H9 (cell line): ENCODE measurements at regions not wholly inside any gene's neighbourhood (a gene's known extent, or its start where the extent isn't known, plus 50 kb on each side); places are given as distances from the start of the nearest gene placed in this dataset.

Experiments
- DNase-seq: peaks from one replicate; pipeline ENCODE4 v3.0.0-alpha.2; 2017
- H2AFZ ChIP-seq: one replicate; pipeline ENCODE4 v1.6.1; 2013; ENCODE audit warnings: mild to moderate bottlenecking, low read length, control low read depth, moderate library complexity
- H2AK5ac ChIP-seq: 2 replicates; pipeline ENCODE4 v1.6.1; 2013; ENCODE audit warnings: low read length, control low read depth, mixed read lengths; ENCODE audit not compliant: insufficient read length
- H2BK120ac ChIP-seq: one replicate; pipeline ENCODE4 v1.6.1; 2013; ENCODE audit warnings: low read depth, mild to moderate bottlenecking, low read length, control low read depth, inconsistent platforms; ENCODE audit not compliant: poor library complexity, severe bottlenecking
- H2BK12ac ChIP-seq: 2 replicates; pipeline ENCODE4 v1.6.1; 2013; ENCODE audit warnings: low read length, control low read depth, mixed read lengths, low read depth; ENCODE audit not compliant: insufficient read length
- H2BK15ac ChIP-seq: 2 replicates; pipeline ENCODE4 v1.6.1; 2013; ENCODE audit warnings: low read depth, low read length, control low read depth
- H2BK20ac ChIP-seq: one replicate; pipeline ENCODE4 v1.6.1; 2013; ENCODE audit warnings: low read depth, mild to moderate bottlenecking, low read length, control low read depth, inconsistent platforms; ENCODE audit not compliant: poor library complexity, severe bottlenecking
- H2BK5ac ChIP-seq: 2 replicates; pipeline ENCODE4 v1.6.1; 2013; ENCODE audit warnings: low read length, control low read depth, mixed read lengths; ENCODE audit not compliant: insufficient read length
- H3K14ac ChIP-seq: 2 replicates; pipeline ENCODE4 v1.6.1; 2013; ENCODE audit warnings: low read length, control low read depth; ENCODE audit not compliant: insufficient read depth
- H3K18ac ChIP-seq: 2 replicates; pipeline ENCODE4 v1.6.1; 2013; ENCODE audit warnings: low read depth, mild to moderate bottlenecking, mixed read lengths, low read length, control low read depth; ENCODE audit not compliant: insufficient read length
- H3K23ac ChIP-seq: 2 replicates; pipeline ENCODE4 v1.6.1; 2013; ENCODE audit warnings: low read length, control low read depth, mixed read lengths, low read depth; ENCODE audit not compliant: insufficient read length
- H3K23me2 ChIP-seq: 2 replicates; pipeline ENCODE4 v1.6.1; 2013; ENCODE audit warnings: low read depth, mild to moderate bottlenecking, mixed read lengths, low read length, control low read depth; ENCODE audit not compliant: insufficient read length, poor library complexity, severe bottlenecking
- H3K27ac ChIP-seq: 2 replicates; pipeline ENCODE4 v1.5.1; 2013; ENCODE audit warnings: low read length, control low read depth, mixed read lengths, low read depth; ENCODE audit not compliant: insufficient read length
- H3K27me3 ChIP-seq: 2 replicates; pipeline ENCODE4 v1.6.1; 2013; ENCODE audit warnings: low read length, control low read depth, inconsistent platforms; ENCODE audit not compliant: insufficient read depth
- H3K4ac ChIP-seq: 2 replicates; pipeline ENCODE4 v1.6.1; 2013; ENCODE audit warnings: low read depth, mild to moderate bottlenecking, control low read depth, inconsistent platforms, low read length, moderate library complexity
- H3K4me1 ChIP-seq: 2 replicates; pipeline ENCODE4 v1.6.1; 2013; ENCODE audit warnings: low read length, control low read depth, inconsistent platforms; ENCODE audit not compliant: insufficient read depth
- H3K4me2 ChIP-seq: 2 replicates; pipeline ENCODE4 v1.6.1; 2013; ENCODE audit warnings: low read length, control low read depth, mixed read lengths; ENCODE audit not compliant: insufficient read length, insufficient read depth
- H3K56ac ChIP-seq: 2 replicates; pipeline ENCODE4 v1.6.1; 2013; ENCODE audit warnings: low read depth, mild to moderate bottlenecking, mixed read lengths, low read length, control low read depth; ENCODE audit not compliant: insufficient read length
- H3K79me1 ChIP-seq: 2 replicates; pipeline ENCODE4 v1.6.1; 2013; ENCODE audit warnings: low read depth, mild to moderate bottlenecking, moderate library complexity, low read length, control low read depth, inconsistent platforms; ENCODE audit not compliant: insufficient read depth, poor library complexity, severe bottlenecking
- H3K79me2 ChIP-seq: 2 replicates; pipeline ENCODE4 v1.6.1; 2013; ENCODE audit warnings: low read length, control low read depth, inconsistent platforms; ENCODE audit not compliant: insufficient read depth
- H3K9ac ChIP-seq: 2 replicates; pipeline ENCODE4 v1.6.1; 2013; ENCODE audit warnings: low read length, control low read depth, mixed read lengths; ENCODE audit not compliant: insufficient read length; ENCODE audit errors: extremely low read depth
- H3K9me3 ChIP-seq: one replicate; pipeline ENCODE4 v1.6.1; 2013; ENCODE audit warnings: low read depth, low read length, inconsistent platforms; ENCODE audit not compliant: control insufficient read depth
- H3T11ph ChIP-seq: one replicate; pipeline ENCODE4 v1.6.1; 2013; ENCODE audit warnings: mild to moderate bottlenecking, low read length, control low read depth, inconsistent platforms
- H4K20me1 ChIP-seq: one replicate; pipeline ENCODE4 v1.6.1; 2013; ENCODE audit not compliant: control insufficient read depth, insufficient read length, insufficient read depth
- H4K5ac ChIP-seq: 2 replicates; pipeline ENCODE4 v1.6.1; 2013; ENCODE audit warnings: low read depth, mild to moderate bottlenecking, mixed read lengths, low read length, control low read depth; ENCODE audit not compliant: insufficient read length
- H4K8ac ChIP-seq: replicated peaks from 2 replicates; pipeline ENCODE4 v1.6.1; 2013; ENCODE audit warnings: low read length, control low read depth, mixed read lengths, low read depth; ENCODE audit not compliant: insufficient read length
- H4K91ac ChIP-seq: 2 replicates; pipeline ENCODE4 v1.6.1; 2013; ENCODE audit warnings: low read depth, mild to moderate bottlenecking, moderate library complexity, mixed read lengths, low read length, control low read depth; ENCODE audit not compliant: insufficient read length
- H3K27ac Mint-ChIP-seq, 3 experiments: 2 replicates in 2 of 3; 3 replicates in 1 of 3; pipeline ENCODE4 v1.8.0; 2020 to 2021; ENCODE audit warnings: mixed read lengths in 3 of 3, mild to moderate bottlenecking in 1 of 3, moderate library complexity in 1 of 3
- H3K27me3 Mint-ChIP-seq: 2 replicates; pipeline ENCODE4 v1.8.0; 2021; ENCODE audit warnings: low read depth, mild to moderate bottlenecking, moderate library complexity, mixed read lengths
- H3K36me3 Mint-ChIP-seq, 3 experiments: 2 replicates in 2 of 3; 3 replicates in 1 of 3; pipeline ENCODE4 v1.8.0; 2020 to 2021; ENCODE audit warnings: low read depth in 3 of 3, mixed read lengths in 3 of 3; ENCODE audit not compliant: insufficient read depth in 1 of 3
- H3K4me1 Mint-ChIP-seq, 2 experiments: 2 replicates each; pipeline ENCODE4 v1.8.0; 2020; ENCODE audit warnings: mixed read lengths in 2 of 2
- H3K4me3 Mint-ChIP-seq, 2 experiments: 2 replicates in 1 of 2; 3 replicates in 1 of 2; pipeline ENCODE4 v1.8.0; 2020 to 2021; ENCODE audit warnings: mild to moderate bottlenecking in 2 of 2, mixed read lengths in 2 of 2, moderate library complexity in 1 of 2
- H3K9me3 Mint-ChIP-seq, 2 experiments: 2 replicates in 1 of 2; 3 replicates in 1 of 2; pipeline ENCODE4 v1.8.0; 2020; ENCODE audit warnings: mild to moderate bottlenecking in 2 of 2, mixed read lengths in 2 of 2, moderate library complexity in 1 of 2
- WGBS: extraction: QIAGEN DNeasy Blood & Tissue Kit; methylation state at CpG from one replicate; pipeline ENCODE4 v1.1.7; 2013; ENCODE audit warnings: missing lambda C conversion rate, low lambda C conversion rate, mixed read lengths; ENCODE audit not compliant: insufficient read length; ENCODE audit errors: extremely low coverage; 5-methylcytosine and 5-hydroxymethylcytosine counted together
- TF ChIP-seq, protein P1 (sequence below): fragments of 200-600 bp; sonication (generic); conservative IDR thresholded peaks from 3 replicates; pipeline ENCODE4 v1.8.0; 2021; ENCODE audit warnings: antibody characterized with exemption, mild to moderate bottlenecking

DNA sequence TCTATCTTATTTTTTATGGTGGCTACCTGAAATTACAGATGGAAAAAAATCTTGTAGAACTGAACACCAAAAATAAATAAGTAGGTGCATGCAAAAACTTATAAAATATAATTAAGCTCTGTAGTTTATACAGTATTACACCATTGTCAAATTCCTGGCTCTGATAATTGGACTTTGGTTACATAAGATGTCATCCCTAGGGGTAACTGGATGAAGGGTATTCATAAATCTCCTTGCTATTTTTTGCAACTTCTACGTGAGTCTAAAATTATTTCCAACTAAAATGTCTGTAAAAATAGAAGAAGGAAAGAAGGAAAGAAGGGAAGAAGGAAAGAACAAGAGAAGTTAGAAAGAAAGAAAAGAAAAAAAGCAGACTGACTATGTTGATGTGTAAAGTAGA is 716.6 kb downstream of the BCL11B start:
- no peak overlapping the region for H2BK12ac ChIP-seq
- no CpG with 5 or more reads among the region's 1 CpG for WGBS
- no peaks in the 10 kb centered on the region for H3K27me3 Mint-ChIP-seq

More for the DNA sequence above, 716.6 kb downstream of the BCL11B start:
- Histone ChIP-seq H2BK5ac (no peak overlapping the region), H3K4me1 (no peaks in the 10 kb centered on the region), H3K23ac (no peak overlapping the region), H2AFZ (no peak overlapping the region), H4K20me1 (no peaks in the 10 kb centered on the region), H3K79me2 (no peaks in the 10 kb centered on the region), H4K91ac (no peak overlapping the region), H3T11ph (no peak overlapping the region), H3K4me2 (no peak overlapping the region), H3K27me3 (no peaks in the 10 kb centered on the region), H3K9ac (no peak overlapping the region), H3K18ac (no peak overlapping the region), H3K9me3 (no peaks in the 10 kb centered on the region), H4K5ac (no peak overlapping the region), H2BK15ac (no peak overlapping the region), H2BK120ac (no peak overlapping the region), H3K56ac (no peak overlapping the region), H2AK5ac (no peak overlapping the region), H3K23me2 (no peaks in the 10 kb centered on the region), H2BK20ac (no peak overlapping the region), H3K27ac (no peak overlapping the region), H3K14ac (no peak overlapping the region), H4K8ac (no peak overlapping the region), H3K79me1 (no peaks in the 10 kb centered on the region), H3K4ac (no peak overlapping the region)
- H3K4me3 Mint-ChIP-seq: no peak overlapping the region
- no peak for DNase-seq
- H3K4me1 Mint-ChIP-seq: no peaks in the 10 kb centered on the region
- TF ChIP-seq, protein P1, sequence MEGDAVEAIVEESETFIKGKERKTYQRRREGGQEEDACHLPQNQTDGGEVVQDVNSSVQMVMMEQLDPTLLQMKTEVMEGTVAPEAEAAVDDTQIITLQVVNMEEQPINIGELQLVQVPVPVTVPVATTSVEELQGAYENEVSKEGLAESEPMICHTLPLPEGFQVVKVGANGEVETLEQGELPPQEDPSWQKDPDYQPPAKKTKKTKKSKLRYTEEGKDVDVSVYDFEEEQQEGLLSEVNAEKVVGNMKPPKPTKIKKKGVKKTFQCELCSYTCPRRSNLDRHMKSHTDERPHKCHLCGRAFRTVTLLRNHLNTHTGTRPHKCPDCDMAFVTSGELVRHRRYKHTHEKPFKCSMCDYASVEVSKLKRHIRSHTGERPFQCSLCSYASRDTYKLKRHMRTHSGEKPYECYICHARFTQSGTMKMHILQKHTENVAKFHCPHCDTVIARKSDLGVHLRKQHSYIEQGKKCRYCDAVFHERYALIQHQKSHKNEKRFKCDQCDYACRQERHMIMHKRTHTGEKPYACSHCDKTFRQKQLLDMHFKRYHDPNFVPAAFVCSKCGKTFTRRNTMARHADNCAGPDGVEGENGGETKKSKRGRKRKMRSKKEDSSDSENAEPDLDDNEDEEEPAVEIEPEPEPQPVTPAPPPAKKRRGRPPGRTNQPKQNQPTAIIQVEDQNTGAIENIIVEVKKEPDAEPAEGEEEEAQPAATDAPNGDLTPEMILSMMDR: no peak
- no peaks in the 10 kb centered on the region; a peak in 1 of 7 replicates for H3K36me3 Mint-ChIP-seq
- peaks cover 7 to 8% of the 10 kb centered on the region in 2 experiments; a peak in 3 of 5 replicates for H3K9me3 Mint-ChIP-seq
- no peak overlapping the region for H3K27ac Mint-ChIP-seq
